ENCODE measurements at regions not wholly inside any gene's neighbourhood (a gene's known extent, or its start where the extent isn't known, plus 50 kb on each side); places are given as distances from the start of the nearest gene placed in this dataset.

GRCh38 chr20:61125546-61126180, 126.4 kb upstream of the CDH4 start:
- TF ChIP-seq TAF1 (IDR thresholded peaks at IDR 0.05; ENCODE audit: low read depth, low read length) (no peak), POLR2AphosphoS5 (IDR thresholded peaks at IDR 0.05; ENCODE audit: low read depth, low read length) (no peak), SPI1 (IDR thresholded peaks at IDR 0.05; ENCODE audit: low read depth, low read length) (no peak), POU2F2 (IDR thresholded peaks at IDR 0.05; ENCODE audit: low read depth, low read length) (no peak), POLR2A (IDR thresholded peaks at IDR 0.05; ENCODE audit: low read depth, low read length) (no peak)

Data from GM12891 (cell line).